ENCODE measurements at regions not wholly inside any gene's neighbourhood (a gene's known extent, or its start where the extent isn't known, plus 50 kb on each side); places are given as distances from the start of the nearest gene placed in this dataset.

DNA sequence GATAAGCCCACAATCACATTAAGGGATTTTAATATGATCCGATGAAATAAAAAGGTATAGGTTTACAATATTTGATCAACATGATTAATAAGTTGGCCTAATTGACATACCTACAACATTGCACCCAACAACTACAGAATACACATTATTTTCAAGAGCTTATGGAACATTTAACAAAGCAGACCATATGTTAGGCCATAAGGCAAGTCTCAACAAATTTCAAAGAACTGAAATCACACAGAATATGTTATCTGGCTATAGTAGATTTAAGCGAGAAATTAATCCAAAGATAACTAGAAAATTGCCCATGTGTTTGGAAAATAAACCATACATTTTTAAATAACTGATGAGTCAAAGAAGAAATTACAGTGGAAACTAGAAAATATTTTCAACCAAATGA, 126.0 kb upstream of the KCNG1 start:
- no peak overlapping the region for H3K27ac ChIP-seq
- TF ChIP-seq, protein P1, sequence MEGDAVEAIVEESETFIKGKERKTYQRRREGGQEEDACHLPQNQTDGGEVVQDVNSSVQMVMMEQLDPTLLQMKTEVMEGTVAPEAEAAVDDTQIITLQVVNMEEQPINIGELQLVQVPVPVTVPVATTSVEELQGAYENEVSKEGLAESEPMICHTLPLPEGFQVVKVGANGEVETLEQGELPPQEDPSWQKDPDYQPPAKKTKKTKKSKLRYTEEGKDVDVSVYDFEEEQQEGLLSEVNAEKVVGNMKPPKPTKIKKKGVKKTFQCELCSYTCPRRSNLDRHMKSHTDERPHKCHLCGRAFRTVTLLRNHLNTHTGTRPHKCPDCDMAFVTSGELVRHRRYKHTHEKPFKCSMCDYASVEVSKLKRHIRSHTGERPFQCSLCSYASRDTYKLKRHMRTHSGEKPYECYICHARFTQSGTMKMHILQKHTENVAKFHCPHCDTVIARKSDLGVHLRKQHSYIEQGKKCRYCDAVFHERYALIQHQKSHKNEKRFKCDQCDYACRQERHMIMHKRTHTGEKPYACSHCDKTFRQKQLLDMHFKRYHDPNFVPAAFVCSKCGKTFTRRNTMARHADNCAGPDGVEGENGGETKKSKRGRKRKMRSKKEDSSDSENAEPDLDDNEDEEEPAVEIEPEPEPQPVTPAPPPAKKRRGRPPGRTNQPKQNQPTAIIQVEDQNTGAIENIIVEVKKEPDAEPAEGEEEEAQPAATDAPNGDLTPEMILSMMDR (IDR thresholded peaks at IDR 0.05) = no peak
- no peak for TF ChIP-seq POLR2A (IDR thresholded peaks at IDR 0.05)
- WGBS, 2 donors = 93 to 96% methylated on average over 2 of the region's 2 CpGs
- no peaks in the 10 kb centered on the region for H3K9me3 ChIP-seq
- intact Hi-C loops (cut with DNase I; ENCODE audit: low total_unique reads) = no loop called here
- DNase-seq = no peak
- no peak overlapping the region for H3K4me3 ChIP-seq
- H3K4me1 ChIP-seq = no peaks in the 10 kb centered on the region
- no peaks in the 10 kb centered on the region for H3K36me3 ChIP-seq (ENCODE audit: low read depth, missing control alignments)
- no peaks in the 10 kb centered on the region for H3K27me3 ChIP-seq

DNA sequence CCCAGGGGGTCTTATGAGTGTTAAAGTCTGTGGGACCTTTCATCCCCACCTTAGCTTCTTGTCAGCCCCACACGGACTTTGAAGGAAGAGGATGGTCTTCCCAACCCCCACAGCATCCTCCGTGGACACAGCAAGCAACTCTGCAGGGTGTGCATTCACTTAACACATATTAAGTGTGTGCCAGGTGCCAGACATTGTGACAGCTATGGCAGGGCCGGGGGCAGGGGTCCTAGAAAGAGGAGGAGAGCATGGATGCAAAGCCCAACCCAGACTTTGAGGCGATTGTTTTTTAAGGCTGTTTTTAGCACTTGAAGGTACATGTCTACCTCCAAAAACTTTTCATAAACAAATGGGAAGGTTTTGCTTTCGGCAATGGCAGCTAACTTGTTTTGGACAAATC, 121.6 kb upstream of the KCNG1 start:
- Histone ChIP-seq H3K36me3 (ENCODE audit: low read depth, missing control alignments) (no peaks in the 10 kb centered on the region), H3K9me3 (no peaks in the 10 kb centered on the region), H3K27ac (no peak overlapping the region), H3K4me1 (no peaks in the 10 kb centered on the region), H3K4me3 (no peak overlapping the region), H3K27me3 (no peaks in the 10 kb centered on the region)
- TF ChIP-seq, protein P1 (IDR thresholded peaks at IDR 0.05) = no peak
- no peak for TF ChIP-seq POLR2A (IDR thresholded peaks at IDR 0.05)
- intact Hi-C loops (cut with DNase I; ENCODE audit: low total_unique reads) = no loop called here
- DNase-seq = no peak
- 63 to 66% methylated on average over 5 of the region's 5 CpGs for WGBS, 2 donors

DNA sequence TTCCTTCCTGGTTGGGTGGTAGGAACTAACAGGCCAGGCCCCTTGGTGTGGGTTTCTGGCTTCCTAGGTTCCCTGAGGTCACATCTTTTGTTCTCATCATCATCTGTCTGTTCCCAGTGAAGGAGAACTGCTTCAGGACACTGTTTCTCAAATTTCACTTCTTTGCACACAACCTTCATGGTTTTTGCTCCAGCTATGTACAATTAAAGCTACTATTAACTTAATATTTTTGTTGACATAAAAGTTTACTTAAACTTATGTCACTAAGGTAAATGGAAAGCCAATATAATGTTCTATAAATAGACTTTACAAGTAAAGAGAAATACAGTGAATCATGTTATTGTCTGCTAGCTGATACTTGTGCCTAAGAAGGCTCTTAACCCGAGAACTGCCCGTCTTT, 120.7 kb upstream of the KCNG1 start:
- H3K27ac ChIP-seq = no peak overlapping the region
- H3K27me3 ChIP-seq = no peaks in the 10 kb centered on the region
- TF ChIP-seq POLR2A (IDR thresholded peaks at IDR 0.05) = no peak
- TF ChIP-seq, protein P1 (IDR thresholded peaks at IDR 0.05) = no peak
- 92 to 95% methylated on average over 2 of the region's 2 CpGs for WGBS, 2 donors
- no peaks in the 10 kb centered on the region for H3K9me3 ChIP-seq
- H3K4me1 ChIP-seq = no peaks in the 10 kb centered on the region
- no peak for DNase-seq
- no peaks in the 10 kb centered on the region for H3K36me3 ChIP-seq (ENCODE audit: low read depth, missing control alignments)
- intact Hi-C loops (cut with DNase I; ENCODE audit: low total_unique reads) = no loop called here
- H3K4me3 ChIP-seq = no peak overlapping the region

DNA sequence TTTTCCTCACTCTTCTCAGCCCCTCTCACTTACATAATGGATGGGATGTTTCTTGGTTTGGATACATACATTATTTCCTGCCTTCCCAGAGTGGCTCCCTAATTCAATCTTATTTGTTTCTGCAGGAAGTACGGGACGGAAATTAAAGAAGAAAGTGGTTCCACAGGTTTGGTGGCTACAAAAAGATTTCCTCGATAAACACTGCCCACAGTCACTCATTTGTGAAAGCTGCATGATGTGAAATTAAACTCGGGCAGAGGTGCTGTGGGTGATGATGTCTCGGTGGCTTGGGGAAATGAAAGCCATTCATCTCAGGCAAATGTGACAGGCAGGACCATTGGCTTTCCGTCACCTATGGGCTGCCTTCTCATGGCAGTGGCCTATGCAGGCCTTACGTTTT, 119.5 kb upstream of the KCNG1 start:
- no peaks in the 10 kb centered on the region for H3K4me1 ChIP-seq
- no peak overlapping the region for H3K27ac ChIP-seq
- H3K4me3 ChIP-seq = no peak overlapping the region
- DNase-seq = no peak
- no peaks in the 10 kb centered on the region for H3K27me3 ChIP-seq
- no peaks in the 10 kb centered on the region for H3K36me3 ChIP-seq (ENCODE audit: low read depth, missing control alignments)
- intact Hi-C loops (cut with DNase I; ENCODE audit: low total_unique reads) = no loop called here
- H3K9me3 ChIP-seq = no peaks in the 10 kb centered on the region
- 86 to 96% methylated on average over 7 of the region's 7 CpGs for WGBS, 2 donors
- TF ChIP-seq, protein P1 (IDR thresholded peaks at IDR 0.05) = no peak
- no peak for TF ChIP-seq POLR2A (IDR thresholded peaks at IDR 0.05)

DNA sequence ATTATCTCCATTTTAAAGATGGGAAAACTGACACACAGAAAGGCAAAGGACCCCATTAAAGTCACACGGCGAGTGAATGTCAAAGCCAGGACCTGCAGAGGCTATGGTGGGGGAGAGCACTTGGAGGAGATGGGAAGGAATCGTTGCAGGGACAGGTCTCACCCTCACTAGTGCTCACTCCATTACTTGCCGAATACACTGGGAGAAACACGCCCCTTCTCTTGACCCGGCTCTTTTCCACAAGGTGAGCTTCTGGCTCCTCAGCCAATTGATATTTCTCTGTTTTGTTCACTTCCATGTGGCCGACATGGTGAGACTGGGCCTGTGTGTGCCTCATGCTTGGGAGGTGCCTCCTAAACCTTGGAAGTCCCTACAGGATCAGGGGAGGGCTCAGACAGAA, 117.8 kb upstream of the KCNG1 start:
- no peaks in the 10 kb centered on the region for H3K4me1 ChIP-seq
- no peak overlapping the region for H3K27ac ChIP-seq
- TF ChIP-seq, protein P1 (IDR thresholded peaks at IDR 0.05) = no peak
- no peak for TF ChIP-seq POLR2A (IDR thresholded peaks at IDR 0.05)
- 91 to 98% methylated on average over 7 of the region's 7 CpGs for WGBS, 2 donors
- no peaks in the 10 kb centered on the region for H3K36me3 ChIP-seq (ENCODE audit: low read depth, missing control alignments)
- intact Hi-C loops (cut with DNase I; ENCODE audit: low total_unique reads) = no loop called here
- no peaks in the 10 kb centered on the region for H3K9me3 ChIP-seq
- H3K4me3 ChIP-seq = no peak overlapping the region
- no peaks in the 10 kb centered on the region for H3K27me3 ChIP-seq
- DNase-seq = no peak
